22Rv1 (cell line): ENCODE measurements at regions not wholly inside any gene's neighbourhood (a gene's known extent, or its start where the extent isn't known, plus 50 kb on each side); places are given as distances from the start of the nearest gene placed in this dataset.

Source experiments
- ZFX ChIP-seq: fragments of 450-650 bp; IDR thresholded peaks from 2 replicates; pipeline ENCODE4 v1.6.1; 2017; ENCODE audit warnings: antibody characterized with exemption, borderline replicate concordance
- TF ChIP-seq, protein P1 (sequence below): fragments of 450-650 bp; IDR thresholded peaks from 2 replicates; pipeline ENCODE4 v1.5.1; 2017; ENCODE audit warnings: mild to moderate bottlenecking

DNA sequence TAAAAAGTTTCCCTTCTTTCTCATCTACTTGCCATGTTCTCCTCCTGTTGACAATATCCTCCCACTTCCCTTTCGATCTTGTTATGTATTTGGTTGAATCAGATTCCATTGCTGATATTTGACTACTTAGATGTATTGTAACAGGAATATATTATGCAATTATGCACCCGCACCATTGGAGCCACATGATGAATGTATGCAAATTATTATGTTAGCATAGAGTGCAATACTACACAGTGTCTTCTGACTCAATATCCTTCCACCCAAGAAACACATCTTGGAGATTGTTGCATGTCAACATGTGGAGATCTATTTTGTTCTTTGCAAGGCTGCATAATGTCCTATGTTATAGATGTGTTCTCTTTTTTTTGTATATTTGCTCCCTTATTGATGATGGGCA is 219.2 kb upstream of the RBFOX1 start:
- TF ChIP-seq, protein P1, sequence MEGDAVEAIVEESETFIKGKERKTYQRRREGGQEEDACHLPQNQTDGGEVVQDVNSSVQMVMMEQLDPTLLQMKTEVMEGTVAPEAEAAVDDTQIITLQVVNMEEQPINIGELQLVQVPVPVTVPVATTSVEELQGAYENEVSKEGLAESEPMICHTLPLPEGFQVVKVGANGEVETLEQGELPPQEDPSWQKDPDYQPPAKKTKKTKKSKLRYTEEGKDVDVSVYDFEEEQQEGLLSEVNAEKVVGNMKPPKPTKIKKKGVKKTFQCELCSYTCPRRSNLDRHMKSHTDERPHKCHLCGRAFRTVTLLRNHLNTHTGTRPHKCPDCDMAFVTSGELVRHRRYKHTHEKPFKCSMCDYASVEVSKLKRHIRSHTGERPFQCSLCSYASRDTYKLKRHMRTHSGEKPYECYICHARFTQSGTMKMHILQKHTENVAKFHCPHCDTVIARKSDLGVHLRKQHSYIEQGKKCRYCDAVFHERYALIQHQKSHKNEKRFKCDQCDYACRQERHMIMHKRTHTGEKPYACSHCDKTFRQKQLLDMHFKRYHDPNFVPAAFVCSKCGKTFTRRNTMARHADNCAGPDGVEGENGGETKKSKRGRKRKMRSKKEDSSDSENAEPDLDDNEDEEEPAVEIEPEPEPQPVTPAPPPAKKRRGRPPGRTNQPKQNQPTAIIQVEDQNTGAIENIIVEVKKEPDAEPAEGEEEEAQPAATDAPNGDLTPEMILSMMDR = no peak
- no peak for TF ChIP-seq ZFX
